Coronary artery (tissue), 2 donors: ENCODE measurements at regions not wholly inside any gene's neighbourhood (a gene's known extent, or its start where the extent isn't known, plus 50 kb on each side); places are given as distances from the start of the nearest gene placed in this dataset.

Experiments
- DNase-seq: peaks from one replicate; pipeline ENCODE4 v3.0.0-alpha.2; 2017; ENCODE audit warnings: low spot score
- H3K27ac ChIP-seq, 2 donors: fragments of 200-600 bp; sonication (generic); one replicate each; pipeline ENCODE4 v1.5.1; 2016 to 2019
- H3K4me3 ChIP-seq: fragments of 200-600 bp; sonication (generic); 2 replicates; pipeline ENCODE4 v1.5.1; 2016; ENCODE audit warnings: mild to moderate bottlenecking, moderate library complexity
- CTCF ChIP-seq: fragments of 200-600 bp; sonication (generic); IDR thresholded peaks from one replicate; pipeline ENCODE4 v1.5.1; 2019; ENCODE audit warnings: antibody characterized with exemption

DNA sequence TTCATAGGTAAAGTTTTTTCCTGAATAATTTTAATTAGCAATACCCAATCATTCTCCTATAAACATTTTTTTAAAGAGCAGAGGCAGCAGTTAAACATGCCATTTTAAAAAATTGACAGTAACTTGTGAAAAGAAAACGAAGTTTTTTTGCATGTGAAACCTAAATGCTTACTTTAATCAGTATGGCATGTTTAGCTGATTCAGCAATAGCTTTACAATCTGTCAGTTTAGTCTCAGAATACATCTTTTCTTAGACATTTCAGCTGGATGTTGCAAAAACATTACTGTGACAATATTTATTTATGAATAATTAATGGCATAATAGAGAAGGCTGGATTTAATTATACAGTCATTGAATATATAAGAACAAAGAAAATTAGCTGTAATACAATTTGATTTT is 1132.4 kb upstream of the ADGRL2 start:
- TF ChIP-seq CTCF, result no peak
- no peak for DNase-seq
- Histone ChIP-seq H3K4me3 (no peak overlapping the region), H3K27ac (no peak overlapping the region)

GRCh38 chr1:80666073-80666472 is 1134.7 kb upstream of the ADGRL2 start:
- Histone ChIP-seq H3K4me3 (no peak overlapping the region), H3K27ac (no peak overlapping the region)
- no peak for DNase-seq
- TF ChIP-seq CTCF, result no peak

GRCh38 chr1:80659161-80659560 is 1141.6 kb upstream of the ADGRL2 start:
- DNase-seq, result no peak
- no peak overlapping the region for H3K27ac ChIP-seq
- TF ChIP-seq CTCF, result no peak
- H3K4me3 ChIP-seq, result no peak overlapping the region

DNA sequence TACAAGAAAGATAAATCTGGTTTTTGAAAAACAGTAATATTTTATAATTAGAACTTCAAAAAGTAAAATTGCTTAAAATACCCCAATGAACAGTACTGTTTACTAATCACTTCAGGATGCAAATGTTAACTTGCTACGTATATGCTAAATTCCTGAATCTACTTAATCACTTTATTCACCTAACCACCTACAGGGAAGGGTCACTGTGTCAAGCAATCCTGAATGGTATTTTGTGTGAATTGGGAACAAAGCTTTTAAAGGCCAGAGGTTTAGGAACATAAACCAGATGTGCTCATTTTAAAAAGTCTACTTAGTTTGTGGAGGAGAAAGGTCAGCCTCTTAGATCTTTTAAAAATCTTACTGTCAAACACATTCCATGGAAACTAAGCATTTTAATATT is 1143.0 kb upstream of the ADGRL2 start:
- Histone ChIP-seq H3K4me3 (no peak overlapping the region), H3K27ac (no peak overlapping the region)
- DNase-seq, result no peak
- no peak for TF ChIP-seq CTCF

- no peak for DNase-seq
- Histone ChIP-seq H3K4me3 (no peak overlapping the region), H3K27ac (no peak overlapping the region)
- no peak for TF ChIP-seq CTCF
Observed at GRCh38 chr1:80657044-80657643, 1143.6 kb upstream of the ADGRL2 start.

DNA sequence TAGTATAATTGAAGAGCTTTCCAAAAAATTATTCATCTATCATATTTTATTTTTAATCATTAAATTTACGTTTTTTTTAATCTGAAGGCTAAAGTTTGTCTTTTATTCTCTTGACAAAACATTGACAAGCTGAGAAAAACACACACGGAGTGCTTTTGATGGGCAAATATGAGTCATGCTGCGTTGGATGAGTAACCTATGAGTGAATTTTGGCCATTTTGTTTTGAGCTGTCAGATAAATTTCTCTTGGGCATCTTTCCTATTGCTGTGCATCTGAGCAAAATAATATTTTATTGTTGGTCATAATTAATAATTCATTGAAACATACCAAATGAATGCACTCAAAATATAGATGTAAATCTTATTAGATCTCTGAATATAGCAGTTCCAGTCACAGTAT is 1144.1 kb upstream of the ADGRL2 start:
- Histone ChIP-seq H3K4me3 (no peak overlapping the region), H3K27ac (no peak overlapping the region)
- DNase-seq, result no peak
- TF ChIP-seq CTCF, result no peak

DNA sequence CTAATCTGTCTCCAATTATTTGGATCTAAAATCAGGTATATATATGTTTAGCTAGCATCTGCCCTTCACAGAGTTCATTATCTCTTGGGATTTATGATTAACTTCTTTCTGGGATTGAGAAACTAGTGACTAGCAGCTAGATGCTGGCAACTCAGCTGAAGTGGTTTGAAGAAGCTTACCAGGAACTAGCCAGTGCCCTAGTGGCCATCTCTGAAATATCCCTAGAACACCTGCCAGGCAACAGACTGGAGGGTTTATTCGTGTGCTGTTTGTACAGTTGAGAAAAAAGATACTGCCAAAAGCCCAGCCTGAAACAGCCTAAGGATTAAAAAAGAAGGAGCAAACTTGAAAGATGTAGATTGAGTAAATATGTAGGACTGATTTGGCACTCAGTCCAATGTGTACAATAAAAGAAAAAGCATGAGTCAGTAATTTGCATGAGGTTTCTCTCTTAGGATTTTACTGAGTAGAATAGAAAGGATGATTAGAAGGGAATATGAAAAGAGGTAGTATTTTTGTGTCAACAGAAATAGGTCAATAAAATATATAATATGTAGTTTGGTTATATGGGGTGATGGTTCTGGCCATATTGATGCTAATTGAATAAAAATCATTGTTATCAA is 1144.6 kb upstream of the ADGRL2 start:
- H3K4me3 ChIP-seq, result no peak overlapping the region
- no peak for TF ChIP-seq CTCF
- DNase-seq, result no peak
- H3K27ac ChIP-seq, result no peak overlapping the region
